ENCODE measurements at regions not wholly inside any gene's neighbourhood (a gene's known extent, or its start where the extent isn't known, plus 50 kb on each side); places are given as distances from the start of the nearest gene placed in this dataset.
"Not testable (repeated sequence)": the region's sequence is repeated elsewhere in the genome, so short reads cannot be mapped to it uniquely, and the experiment has no call there.

DNA sequence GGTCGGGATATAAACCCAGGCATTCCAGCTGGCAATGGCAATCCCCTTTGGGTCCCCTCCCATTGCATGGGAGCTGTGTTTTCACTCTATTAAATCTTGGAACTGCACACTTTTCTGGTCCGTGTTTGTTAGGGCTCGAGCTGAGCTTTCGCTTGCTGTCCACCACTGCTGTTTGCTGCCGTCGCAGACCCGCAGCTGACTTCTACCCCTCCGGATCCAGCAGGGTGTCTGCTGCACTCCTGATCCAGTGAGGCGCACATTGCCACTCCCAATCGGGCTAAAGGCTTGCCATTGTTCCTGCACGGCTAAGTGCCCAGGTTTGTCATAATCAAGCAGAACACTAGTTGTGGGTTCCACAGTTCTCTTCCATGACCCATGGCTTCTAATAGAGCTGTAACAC is 1322.1 kb downstream of the ADGRL3 start:
- no peak for DNase-seq

DNA sequence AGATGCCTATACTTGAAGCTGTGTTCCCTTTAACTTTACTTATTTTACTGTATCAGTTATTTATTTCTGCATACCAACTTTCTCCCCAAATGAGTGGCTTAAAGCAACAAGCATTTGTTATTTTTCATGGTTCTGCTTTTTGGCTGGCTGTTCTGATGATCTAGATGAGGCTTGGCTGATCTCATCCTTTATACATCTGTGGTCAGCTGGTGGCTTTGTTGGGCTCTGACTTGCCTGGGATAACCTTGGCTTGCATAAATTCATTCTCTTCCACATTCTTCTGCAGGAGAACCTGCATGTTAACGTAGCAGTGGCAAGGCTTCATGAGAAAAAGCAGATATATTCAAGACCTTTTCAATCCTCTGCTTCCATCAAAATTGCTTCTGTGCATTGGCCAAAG is 1317.6 kb downstream of the ADGRL3 start:
- TF ChIP-seq GATA1 (IDR thresholded peaks at IDR 0.05; ENCODE audit: low read depth, low read length), result no peak
- TF ChIP-seq POLR2A (IDR thresholded peaks at IDR 0.05; ENCODE audit: low read length), result no peak
- no peak for DNase-seq

More for the DNA sequence above, 1322.1 kb downstream of the ADGRL3 start:
- no peak for TF ChIP-seq GATA1 (IDR thresholded peaks at IDR 0.05; ENCODE audit: low read depth, low read length)
- TF ChIP-seq POLR2A (IDR thresholded peaks at IDR 0.05; ENCODE audit: low read length), result no peak

DNA sequence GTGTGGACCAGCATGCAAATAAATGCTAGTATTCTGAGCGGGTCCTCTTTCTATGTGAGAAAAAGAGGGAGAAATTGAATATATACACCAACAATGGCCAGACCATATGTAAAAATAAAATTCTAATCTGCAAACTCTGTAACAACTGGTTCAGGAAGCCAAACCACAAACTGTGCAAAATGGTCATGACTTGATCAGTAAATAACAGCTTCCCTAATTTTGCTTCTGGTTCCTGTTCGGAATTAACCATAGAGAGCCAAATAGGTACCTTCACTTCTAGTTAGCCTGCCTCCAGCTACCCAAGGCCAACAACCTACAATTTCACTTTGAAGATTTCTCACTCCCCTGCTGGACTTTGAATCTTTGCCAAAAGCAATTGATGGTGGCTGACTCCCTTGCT is 1313.2 kb downstream of the ADGRL3 start:
- no peak for DNase-seq
- no peak for TF ChIP-seq POLR2A (IDR thresholded peaks at IDR 0.05; ENCODE audit: low read length)
- TF ChIP-seq GATA1 (IDR thresholded peaks at IDR 0.05; ENCODE audit: low read depth, low read length), result no peak

DNA sequence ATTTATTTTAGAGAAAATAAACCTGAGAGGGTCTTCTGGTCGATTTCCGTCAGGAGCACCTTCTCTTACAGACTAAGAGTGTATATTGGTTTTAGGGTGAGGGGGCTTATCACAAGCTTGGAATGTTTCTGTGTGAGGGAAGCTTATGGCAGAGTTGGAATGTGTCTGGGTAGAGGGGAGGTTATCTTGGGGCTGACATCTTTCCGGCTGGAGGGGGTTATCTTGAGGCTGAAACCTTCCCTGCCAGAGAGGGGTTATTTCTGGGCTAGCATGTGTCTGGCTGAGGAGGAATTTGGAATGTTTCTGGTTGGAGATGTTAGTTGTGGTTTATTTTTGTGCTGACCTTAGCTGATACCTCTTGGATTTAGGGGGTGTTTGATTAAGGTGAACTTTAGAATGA is 1312.1 kb downstream of the ADGRL3 start:
- no peak for TF ChIP-seq POLR2A (IDR thresholded peaks at IDR 0.05; ENCODE audit: low read length)
- no peak for TF ChIP-seq GATA1 (IDR thresholded peaks at IDR 0.05; ENCODE audit: low read depth, low read length)
- no peak for DNase-seq

DNA sequence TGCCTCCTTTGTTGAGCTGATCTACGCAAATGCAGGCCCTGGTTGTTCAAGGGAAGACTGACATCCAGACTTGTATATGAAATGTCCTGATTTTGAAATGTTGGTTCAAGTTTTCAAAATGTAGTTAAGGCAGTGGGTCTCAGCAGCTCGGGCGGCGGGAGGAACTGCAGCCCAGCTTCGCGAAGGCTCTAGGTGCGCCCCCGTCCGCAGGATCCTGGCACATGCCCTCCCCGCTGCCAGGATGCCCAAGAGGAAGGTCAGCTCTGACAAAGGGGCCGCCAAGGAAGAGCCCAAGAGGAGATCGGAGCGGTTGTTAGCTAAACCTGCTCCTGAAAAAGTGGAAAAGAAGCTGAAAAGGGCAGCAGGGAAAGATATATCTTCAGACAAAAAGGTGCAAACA is 1310.1 kb downstream of the ADGRL3 start:
- TF ChIP-seq GATA1 (IDR thresholded peaks at IDR 0.05; ENCODE audit: low read depth, low read length), result no peak
- TF ChIP-seq POLR2A (IDR thresholded peaks at IDR 0.05; ENCODE audit: low read length), result no peak
- no peak for DNase-seq

DNA sequence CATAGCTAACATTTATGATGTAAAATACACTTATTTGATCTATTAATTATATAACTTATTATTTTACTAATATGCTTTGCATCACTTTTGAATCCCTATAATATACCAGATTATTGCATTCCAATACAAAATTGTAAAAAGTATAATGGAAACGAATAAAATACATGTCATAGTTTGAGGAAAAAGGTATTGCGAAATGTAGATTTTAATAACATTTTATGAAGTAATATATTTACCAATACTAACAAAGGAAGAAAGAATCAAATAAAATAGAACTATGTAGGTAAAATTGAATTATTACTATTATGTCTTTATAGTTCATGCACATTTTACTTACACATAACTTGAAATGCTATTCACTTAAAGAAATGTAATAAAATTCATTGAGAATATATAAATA is 1300.2 kb downstream of the ADGRL3 start:
- TF ChIP-seq POLR2A (IDR thresholded peaks at IDR 0.05; ENCODE audit: low read length), result no peak
- no peak for TF ChIP-seq GATA1 (IDR thresholded peaks at IDR 0.05; ENCODE audit: low read depth, low read length)
- DNase-seq, result no peak

DNA sequence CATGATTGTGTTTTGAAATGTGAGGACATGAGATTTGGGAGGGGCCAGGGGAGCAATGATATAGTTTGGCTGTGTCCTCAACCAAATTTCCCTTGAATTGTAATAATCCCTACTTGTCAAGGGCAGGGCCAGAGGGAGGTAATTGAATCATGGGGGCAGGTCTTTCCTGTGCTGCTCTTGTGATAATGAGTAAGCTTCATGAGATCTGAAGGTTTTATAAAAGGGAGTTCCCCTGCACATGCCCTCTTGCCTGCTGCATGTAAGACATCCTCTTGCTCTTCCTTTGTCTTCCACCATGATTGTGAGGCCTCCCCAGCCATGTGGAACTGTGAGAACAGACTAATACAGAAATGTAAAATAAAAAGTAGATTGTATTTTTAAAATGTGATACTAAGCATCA is 1294.9 kb downstream of the ADGRL3 start:
- no peak for TF ChIP-seq GATA1 (IDR thresholded peaks at IDR 0.05; ENCODE audit: low read depth, low read length)
- TF ChIP-seq POLR2A (IDR thresholded peaks at IDR 0.05; ENCODE audit: low read length), result no peak
- DNase-seq, result no peak

DNA sequence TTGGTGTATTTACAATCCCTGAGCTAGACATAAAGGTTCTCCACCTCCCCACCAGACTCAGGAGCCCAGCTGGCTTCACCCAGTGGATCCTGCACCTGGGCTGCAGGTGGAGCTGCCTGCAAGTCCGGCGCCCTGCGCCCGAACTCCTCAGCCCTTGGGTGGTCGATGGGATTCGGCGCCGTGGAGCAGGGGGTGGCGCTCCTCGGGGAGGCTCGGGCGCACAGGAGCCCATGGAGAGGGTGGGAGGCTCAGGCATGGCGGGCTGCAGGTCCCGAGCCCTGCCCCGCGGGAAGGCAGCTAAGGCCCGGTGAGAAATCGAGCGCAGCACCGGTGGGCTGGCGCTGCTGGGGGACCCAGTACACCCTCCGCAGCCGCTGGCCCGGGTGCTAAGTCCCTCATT is 1291.6 kb downstream of the ADGRL3 start:
- not testable (repeated sequence) for DNase-seq

DNA sequence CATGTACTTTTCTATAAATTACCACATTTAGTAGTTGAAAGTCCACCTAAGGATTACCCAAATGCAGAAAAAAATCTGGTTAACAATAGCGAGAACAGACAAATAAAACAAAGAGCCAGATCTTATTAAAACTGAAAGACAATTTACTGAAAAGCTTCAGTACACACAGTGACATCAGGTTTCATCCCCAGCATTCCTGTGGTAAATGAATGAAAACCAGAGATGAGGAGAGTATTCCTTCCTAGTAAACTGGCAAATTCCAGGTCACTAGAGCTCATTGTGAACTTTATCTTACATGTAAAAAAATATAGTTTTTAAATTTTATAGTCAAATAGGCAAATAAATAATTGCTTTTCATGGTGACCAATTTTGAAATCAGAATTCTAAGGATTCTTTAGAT is 1290.5 kb downstream of the ADGRL3 start:
- DNase-seq, result no peak
- TF ChIP-seq GATA1 (IDR thresholded peaks at IDR 0.05; ENCODE audit: low read depth, low read length) (no peak), POLR2A (IDR thresholded peaks at IDR 0.05; ENCODE audit: low read length) (no peak)

DNA sequence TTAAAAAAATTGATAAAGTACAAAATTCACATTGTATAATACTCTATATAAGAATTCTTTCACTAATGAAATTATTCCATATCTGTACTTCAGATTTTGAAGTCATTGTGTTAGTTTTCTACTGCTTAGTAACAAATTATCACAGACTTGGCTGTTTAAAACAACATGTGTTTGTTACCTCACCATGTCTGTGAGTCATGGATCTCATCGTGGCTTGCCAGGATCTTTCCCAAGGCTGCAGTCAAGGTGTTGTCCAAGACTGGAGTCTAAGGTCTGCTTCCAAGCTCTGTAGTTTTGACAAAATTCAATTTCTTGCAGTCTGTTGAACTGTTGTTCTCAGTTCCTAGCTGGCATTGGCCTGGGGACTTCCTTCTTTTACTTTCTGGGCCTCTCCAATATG is 1286.9 kb downstream of the ADGRL3 start:
- no peak for DNase-seq
- TF ChIP-seq POLR2A (IDR thresholded peaks at IDR 0.05; ENCODE audit: low read length), result no peak
- TF ChIP-seq GATA1 (IDR thresholded peaks at IDR 0.05; ENCODE audit: low read depth, low read length), result no peak

DNA sequence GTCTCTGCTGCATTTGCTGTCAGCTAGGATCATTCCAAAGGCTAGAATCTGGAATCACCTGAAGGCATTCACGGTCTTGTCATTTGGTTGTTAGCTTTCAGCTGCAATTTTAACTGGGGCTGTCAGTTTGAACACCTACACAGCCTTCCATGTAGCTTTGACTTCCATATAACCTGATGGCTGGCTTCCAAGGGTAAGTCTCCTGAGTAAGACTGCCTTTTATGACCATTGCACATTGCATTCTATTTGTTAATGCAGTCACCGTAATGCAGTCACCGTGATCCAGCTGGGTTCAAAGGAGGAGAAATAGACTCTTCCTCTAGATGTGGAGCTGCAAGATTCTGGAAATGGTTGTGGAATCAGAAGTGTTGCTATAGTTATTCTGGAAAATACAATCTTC is 1284.2 kb downstream of the ADGRL3 start:
- no peak for DNase-seq

DNA sequence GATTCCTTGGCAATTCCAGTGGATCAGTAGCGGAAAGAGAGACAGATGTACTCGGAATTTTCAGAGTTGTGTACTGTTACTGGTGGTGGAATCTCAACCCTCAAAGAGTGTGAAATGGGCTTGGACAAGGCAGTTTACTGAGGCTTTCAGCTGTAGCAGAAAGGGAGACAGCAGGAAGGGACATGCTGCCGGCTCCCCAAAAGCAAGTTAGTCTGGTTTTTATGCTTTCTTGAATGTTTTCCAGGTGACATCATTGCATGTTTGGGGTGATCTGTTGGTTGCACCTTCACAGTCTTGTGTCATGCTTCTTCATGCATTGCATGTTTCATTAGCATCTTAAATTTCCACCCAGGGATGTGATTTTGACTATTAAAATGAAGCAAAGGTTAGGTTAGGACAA is 1282.2 kb downstream of the ADGRL3 start:
- no peak for TF ChIP-seq GATA1 (IDR thresholded peaks at IDR 0.05; ENCODE audit: low read depth, low read length)

More for the DNA sequence above, 1284.2 kb downstream of the ADGRL3 start:
- TF ChIP-seq GATA1 (IDR thresholded peaks at IDR 0.05; ENCODE audit: low read depth, low read length), result no peak
- TF ChIP-seq POLR2A (IDR thresholded peaks at IDR 0.05; ENCODE audit: low read length), result no peak

DNA sequence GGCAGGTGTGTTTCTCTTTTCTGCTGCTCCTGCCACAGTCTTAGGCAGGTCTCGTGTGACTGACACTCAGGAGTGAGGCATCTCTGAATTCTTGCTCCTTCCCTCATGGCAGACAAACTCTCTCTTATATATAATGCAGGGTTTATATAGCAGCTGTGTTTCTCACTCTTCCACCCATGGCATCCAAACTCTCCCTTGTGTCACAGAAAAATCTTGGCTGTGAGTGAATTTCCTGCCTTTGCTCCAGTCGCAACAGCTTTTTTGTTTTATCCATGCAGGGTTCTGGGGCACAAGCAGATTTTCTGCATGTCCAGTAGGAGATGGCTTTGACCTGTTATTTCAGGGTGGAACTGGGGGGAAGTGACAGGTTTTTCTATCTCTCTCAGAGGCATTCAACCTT is 1275.5 kb downstream of the ADGRL3 start:
- no peak for TF ChIP-seq GATA1 (IDR thresholded peaks at IDR 0.05; ENCODE audit: low read depth, low read length)
- TF ChIP-seq POLR2A (IDR thresholded peaks at IDR 0.05; ENCODE audit: low read length), result no peak
- DNase-seq, result no peak

More for the DNA sequence above, 1282.2 kb downstream of the ADGRL3 start:
- DNase-seq, result no peak

DNA sequence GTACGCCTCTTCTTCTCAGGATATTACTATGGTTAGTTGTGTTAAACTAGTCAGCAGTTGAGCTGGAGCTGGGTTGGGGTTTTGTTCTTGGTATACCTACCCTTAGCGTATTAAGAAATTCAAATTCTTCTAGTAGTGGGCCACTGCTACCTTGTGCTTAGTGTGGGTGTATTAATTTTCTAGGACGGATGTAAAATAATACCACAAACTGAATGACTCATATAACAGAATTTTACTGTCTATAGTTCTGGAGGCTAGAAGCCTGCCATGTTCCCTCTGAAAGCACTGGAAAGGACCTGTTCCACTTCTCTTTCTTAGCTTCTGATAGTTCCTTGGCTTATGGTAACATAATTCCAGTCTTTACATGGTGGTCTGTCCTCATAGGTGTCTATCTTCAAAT is 1274.7 kb downstream of the ADGRL3 start:
- TF ChIP-seq POLR2A (IDR thresholded peaks at IDR 0.05; ENCODE audit: low read length) (no peak), GATA1 (IDR thresholded peaks at IDR 0.05; ENCODE audit: low read depth, low read length) (no peak)
- DNase-seq, result no peak

DNA sequence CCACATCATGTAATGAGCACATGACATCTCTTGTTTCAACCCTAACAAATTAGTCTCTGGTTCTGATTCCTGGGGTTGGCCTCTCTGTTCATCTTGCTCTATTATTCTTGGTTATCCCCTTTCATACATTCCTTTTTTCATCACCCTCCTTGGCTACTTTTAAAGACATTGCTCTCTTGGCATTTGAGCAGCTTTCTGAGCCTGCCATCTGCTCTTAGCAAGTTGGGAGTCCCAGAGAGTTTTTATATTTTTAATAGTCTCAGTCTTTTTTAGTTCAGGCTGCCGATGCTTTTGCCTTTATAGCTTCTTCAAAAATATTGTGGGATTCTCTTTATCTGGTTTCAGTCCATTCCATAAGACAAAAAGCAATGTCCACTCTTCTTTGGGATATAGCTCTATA is 1270.9 kb downstream of the ADGRL3 start:
- no peak for DNase-seq
- no peak for TF ChIP-seq GATA1 (IDR thresholded peaks at IDR 0.05; ENCODE audit: low read depth, low read length)

DNA sequence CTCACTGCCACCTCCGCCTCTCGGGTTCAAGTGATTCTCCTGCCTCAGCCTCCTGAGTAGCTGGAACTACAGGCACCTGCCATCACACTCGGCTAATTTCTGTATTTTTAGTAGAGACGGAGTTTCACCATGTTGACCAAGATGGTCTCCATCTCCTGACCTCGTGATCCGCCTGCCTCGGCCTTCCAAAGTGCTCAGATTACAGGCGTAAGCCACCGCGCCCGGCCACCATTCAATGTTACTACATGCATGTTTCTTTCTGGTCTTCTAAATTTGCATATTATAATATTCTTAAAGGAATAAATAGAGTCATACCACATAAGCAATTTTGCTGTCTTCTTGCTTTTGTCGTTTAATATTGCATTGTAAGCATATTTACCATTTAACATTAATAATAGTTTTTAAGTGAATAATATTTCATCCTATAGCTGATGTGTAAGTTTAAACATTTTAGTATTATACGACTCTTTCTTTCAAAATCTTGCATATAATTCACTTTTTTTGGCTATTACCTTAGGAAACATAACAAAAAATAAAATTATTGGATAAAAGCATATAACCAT is 1270.4 kb downstream of the ADGRL3 start:
- TF ChIP-seq POLR2A (IDR thresholded peaks at IDR 0.05; ENCODE audit: low read length) (no peak), GATA1 (IDR thresholded peaks at IDR 0.05; ENCODE audit: low read depth, low read length) (no peak)
- DNase-seq, result no peak

Measured in erythroblast (primary cell).